ENCODE measurements at regions not wholly inside any gene's neighbourhood (a gene's known extent, or its start where the extent isn't known, plus 50 kb on each side); places are given as distances from the start of the nearest gene placed in this dataset.
A peak's percentile ranks its signal among the peaks of the same experiment; 100 is the strongest.

- TF ChIP-seq, protein P1, sequence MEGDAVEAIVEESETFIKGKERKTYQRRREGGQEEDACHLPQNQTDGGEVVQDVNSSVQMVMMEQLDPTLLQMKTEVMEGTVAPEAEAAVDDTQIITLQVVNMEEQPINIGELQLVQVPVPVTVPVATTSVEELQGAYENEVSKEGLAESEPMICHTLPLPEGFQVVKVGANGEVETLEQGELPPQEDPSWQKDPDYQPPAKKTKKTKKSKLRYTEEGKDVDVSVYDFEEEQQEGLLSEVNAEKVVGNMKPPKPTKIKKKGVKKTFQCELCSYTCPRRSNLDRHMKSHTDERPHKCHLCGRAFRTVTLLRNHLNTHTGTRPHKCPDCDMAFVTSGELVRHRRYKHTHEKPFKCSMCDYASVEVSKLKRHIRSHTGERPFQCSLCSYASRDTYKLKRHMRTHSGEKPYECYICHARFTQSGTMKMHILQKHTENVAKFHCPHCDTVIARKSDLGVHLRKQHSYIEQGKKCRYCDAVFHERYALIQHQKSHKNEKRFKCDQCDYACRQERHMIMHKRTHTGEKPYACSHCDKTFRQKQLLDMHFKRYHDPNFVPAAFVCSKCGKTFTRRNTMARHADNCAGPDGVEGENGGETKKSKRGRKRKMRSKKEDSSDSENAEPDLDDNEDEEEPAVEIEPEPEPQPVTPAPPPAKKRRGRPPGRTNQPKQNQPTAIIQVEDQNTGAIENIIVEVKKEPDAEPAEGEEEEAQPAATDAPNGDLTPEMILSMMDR (IDR thresholded peaks at IDR 0.05; ENCODE audit: low read depth, low read length): no peak
- no peak for DNase-seq (ENCODE audit: low read depth in 2 of 2)
- H3K4me3 ChIP-seq (replicated peaks in 1 of 2; ENCODE audit: low read depth in 2 of 2, low read length in 2 of 2): no peak overlapping the region
These were observed 259.4 kb upstream of the POU3F2 start for GRCh38 chr6:98574984-98575383.

DNA sequence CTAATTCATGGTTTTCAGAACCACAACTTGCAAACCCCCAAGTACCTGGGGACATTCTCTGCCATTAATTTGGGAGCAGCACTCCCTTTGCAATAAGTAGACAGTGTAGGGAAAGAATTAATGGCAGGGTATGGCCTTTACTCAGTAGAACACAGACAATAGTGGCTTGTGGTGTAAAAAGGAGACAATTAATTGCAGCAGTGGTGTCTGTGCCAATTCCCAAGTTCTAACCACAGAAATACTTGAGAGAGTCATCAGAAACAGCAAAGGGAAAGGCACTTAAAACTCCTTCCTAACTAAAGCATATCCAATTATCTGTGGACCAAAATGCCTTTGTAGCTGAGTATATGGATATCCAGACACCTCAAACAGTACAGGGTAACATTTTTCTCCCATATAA is 257.6 kb upstream of the POU3F2 start:
- DNase-seq (ENCODE audit: low read depth in 2 of 2): no peak
- no peak overlapping the region for H3K4me3 ChIP-seq (replicated peaks in 1 of 2; ENCODE audit: low read depth in 2 of 2, low read length in 2 of 2)
- TF ChIP-seq, protein P1 (IDR thresholded peaks at IDR 0.05; ENCODE audit: low read depth, low read length): no peak

DNA sequence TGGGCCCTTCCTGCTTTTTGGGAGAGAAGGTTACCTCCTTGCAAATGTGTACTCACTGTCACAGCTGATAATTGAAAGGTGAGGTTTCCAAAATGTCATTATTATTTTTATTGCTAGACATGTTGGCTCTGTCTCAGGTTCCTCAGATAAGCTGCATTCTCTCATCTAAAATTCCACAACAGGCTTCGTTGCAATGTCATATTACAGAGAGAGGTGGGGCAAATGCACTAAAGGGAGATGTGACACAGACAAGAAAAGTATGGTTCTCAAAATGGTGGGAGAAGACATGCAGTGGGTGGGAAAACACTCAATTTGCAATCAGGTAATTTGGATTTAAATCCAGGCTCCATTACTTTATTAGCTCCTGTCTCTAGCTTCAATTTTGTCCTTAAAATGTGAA is 256.4 kb upstream of the POU3F2 start:
- no peak for DNase-seq (ENCODE audit: low read depth in 2 of 2)
- no peak overlapping the region for H3K4me3 ChIP-seq (replicated peaks in 1 of 2; ENCODE audit: low read depth in 2 of 2, low read length in 2 of 2)
- TF ChIP-seq, protein P1 (IDR thresholded peaks at IDR 0.05; ENCODE audit: low read depth, low read length): no peak

DNA sequence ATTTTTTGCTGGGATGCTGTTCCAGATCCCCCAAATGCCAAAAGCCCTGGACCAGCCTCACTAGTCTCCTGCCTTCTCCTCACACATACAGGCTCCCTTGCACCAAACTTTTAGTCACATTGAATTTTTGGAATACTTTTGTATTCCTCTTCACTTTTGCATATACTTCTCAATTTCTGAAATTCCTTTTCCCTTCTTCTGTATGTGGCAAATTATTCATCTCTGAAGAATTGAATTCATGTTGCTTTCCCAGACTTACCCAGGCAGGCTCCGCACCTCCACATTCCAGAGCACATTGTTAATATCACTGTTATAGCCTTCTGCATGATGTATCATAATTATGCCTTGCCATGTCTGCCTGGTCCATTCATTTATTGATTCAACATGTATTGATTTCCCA is 255.3 kb upstream of the POU3F2 start:
- TF ChIP-seq, protein P1 (IDR thresholded peaks at IDR 0.05; ENCODE audit: low read depth, low read length): no peak
- DNase-seq (ENCODE audit: low read depth in 2 of 2): peak in 1 of 2 donors; percentile 38
- H3K4me3 ChIP-seq (replicated peaks in 1 of 2; ENCODE audit: low read depth in 2 of 2, low read length in 2 of 2): no peak overlapping the region

DNA sequence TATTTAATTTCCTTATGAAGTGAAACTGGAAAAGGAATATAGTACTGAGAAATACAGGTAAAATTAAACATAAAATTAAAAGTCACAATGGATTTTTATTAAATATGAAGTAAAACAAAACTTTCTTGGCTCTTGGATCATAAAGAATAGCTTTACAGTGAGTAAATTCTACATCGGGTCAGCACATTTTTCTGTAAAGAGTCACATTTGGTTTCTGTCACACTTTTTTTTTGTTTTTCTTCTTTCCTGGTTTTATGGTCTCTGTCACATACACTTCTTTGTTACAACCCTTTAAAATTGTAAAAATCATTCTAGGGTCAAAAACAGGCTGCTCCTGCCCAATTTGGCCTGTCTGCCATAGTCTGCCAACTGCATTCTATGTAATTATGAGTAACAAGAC is 254.4 kb upstream of the POU3F2 start:
- TF ChIP-seq, protein P1 (IDR thresholded peaks at IDR 0.05; ENCODE audit: low read depth, low read length): no peak

DNA sequence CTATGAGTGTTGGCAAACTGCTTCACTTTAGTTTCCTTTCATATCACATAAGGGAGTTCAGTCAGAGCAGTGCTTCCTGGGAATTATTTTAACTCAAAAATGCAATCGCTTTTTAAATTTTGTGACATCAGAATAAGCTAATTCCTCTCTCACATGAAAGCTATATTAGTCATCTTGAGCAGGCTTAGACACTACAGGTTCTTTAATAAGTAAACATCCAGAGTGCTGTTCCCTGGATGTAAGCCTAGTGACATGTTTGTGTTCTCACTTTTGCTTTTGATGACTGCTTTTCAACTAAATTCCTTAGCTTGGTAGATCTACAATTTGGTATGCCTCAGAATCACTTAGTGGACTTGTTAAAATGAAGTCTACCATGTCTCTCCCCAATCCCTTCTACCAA is 252.7 kb upstream of the POU3F2 start:
- no peak overlapping the region for H3K4me3 ChIP-seq (replicated peaks in 1 of 2; ENCODE audit: low read depth in 2 of 2, low read length in 2 of 2)
- peak in 1 of 2 donors; percentile 29 for DNase-seq (ENCODE audit: low read depth in 2 of 2)
- TF ChIP-seq, protein P1 (IDR thresholded peaks at IDR 0.05; ENCODE audit: low read depth, low read length): no peak

More for the DNA sequence above, 254.4 kb upstream of the POU3F2 start:
- DNase-seq (ENCODE audit: low read depth in 2 of 2): peak in 1 of 2 donors; percentile 37
- H3K4me3 ChIP-seq (replicated peaks in 1 of 2; ENCODE audit: low read depth in 2 of 2, low read length in 2 of 2): no peak overlapping the region

DNA sequence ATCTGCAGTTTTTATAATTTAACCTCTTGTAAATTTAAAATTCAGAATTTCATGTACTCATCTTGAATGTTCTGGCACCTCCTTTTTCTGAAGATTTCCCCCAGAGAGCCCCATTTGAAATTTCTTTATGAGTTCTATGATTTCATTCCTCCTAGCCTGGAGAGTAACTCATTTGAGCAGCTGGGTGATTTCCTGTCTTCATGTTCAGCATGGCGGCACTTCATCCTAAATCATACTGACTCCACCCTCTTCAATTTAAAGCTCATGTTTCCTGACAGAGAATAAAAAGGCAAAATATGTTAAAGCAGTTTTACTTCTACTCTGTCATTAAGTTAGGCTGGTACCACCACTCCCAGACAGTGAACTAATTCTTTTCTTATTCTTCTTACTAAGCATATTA is 250.9 kb upstream of the POU3F2 start:
- TF ChIP-seq, protein P1 (IDR thresholded peaks at IDR 0.05; ENCODE audit: low read depth, low read length): no peak
- no peak for DNase-seq (ENCODE audit: low read depth in 2 of 2)
- H3K4me3 ChIP-seq (replicated peaks in 1 of 2; ENCODE audit: low read depth in 2 of 2, low read length in 2 of 2): no peak overlapping the region
